ENCODE measurements at regions not wholly inside any gene's neighbourhood (a gene's known extent, or its start where the extent isn't known, plus 50 kb on each side); places are given as distances from the start of the nearest gene placed in this dataset.

DNA sequence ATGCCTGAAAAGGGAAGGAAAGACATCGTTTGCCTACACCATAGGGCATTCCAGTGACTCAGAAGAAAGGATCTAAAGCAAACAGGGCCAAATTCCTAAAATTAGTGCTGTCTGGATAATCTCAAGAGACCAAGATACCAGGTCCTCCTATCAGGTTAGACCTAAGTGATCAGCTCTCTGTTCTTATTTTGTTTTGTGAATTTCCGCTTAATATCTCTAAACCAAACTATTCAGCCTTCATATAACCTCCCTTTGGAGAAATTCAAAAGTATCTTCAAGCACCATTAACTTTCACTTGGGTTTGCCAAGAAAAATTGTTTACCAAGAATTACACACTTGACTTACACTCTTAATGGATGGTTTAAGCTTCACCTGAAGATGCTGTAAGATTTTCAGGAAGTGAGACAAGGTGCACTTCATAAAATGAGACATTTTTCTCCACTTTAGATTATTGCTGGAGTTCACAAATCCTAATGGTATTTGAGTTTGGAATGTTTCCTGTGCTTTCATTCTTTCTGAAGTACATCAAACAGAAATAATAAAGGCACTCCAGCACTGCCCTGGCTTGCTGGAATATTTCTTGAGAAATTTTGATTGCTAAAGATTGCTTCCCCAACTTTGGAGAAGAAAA is 376.1 kb downstream of the LMO7 start:
- H3K9me3 ChIP-seq, result no peaks in the 10 kb centered on the region
- intact Hi-C loops (cut with DNase I), result no loop called here
- TF ChIP-seq, protein P1, sequence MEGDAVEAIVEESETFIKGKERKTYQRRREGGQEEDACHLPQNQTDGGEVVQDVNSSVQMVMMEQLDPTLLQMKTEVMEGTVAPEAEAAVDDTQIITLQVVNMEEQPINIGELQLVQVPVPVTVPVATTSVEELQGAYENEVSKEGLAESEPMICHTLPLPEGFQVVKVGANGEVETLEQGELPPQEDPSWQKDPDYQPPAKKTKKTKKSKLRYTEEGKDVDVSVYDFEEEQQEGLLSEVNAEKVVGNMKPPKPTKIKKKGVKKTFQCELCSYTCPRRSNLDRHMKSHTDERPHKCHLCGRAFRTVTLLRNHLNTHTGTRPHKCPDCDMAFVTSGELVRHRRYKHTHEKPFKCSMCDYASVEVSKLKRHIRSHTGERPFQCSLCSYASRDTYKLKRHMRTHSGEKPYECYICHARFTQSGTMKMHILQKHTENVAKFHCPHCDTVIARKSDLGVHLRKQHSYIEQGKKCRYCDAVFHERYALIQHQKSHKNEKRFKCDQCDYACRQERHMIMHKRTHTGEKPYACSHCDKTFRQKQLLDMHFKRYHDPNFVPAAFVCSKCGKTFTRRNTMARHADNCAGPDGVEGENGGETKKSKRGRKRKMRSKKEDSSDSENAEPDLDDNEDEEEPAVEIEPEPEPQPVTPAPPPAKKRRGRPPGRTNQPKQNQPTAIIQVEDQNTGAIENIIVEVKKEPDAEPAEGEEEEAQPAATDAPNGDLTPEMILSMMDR (IDR thresholded peaks at IDR 0.05), result no peak
- TF ChIP-seq POLR2A (IDR thresholded peaks at IDR 0.05), result no peak
- DNase-seq, result no peak
- no peak overlapping the region for H3K4me3 ChIP-seq
- no peak overlapping the region for H3K27ac ChIP-seq
- no peaks in the 10 kb centered on the region for H3K36me3 ChIP-seq (replicated peaks in 1 of 2; ENCODE audit: insufficient read depth in 1 of 2, low read depth in 2 of 2)
- 72 to 84% methylated on average over 2 of the region's 2 CpGs for WGBS, 2 donors
- peaks cover 10% of the 10 kb centered on the region for H3K4me1 ChIP-seq
- H3K27me3 ChIP-seq, result no peaks in the 10 kb centered on the region
- no peak for ATAC-seq

DNA sequence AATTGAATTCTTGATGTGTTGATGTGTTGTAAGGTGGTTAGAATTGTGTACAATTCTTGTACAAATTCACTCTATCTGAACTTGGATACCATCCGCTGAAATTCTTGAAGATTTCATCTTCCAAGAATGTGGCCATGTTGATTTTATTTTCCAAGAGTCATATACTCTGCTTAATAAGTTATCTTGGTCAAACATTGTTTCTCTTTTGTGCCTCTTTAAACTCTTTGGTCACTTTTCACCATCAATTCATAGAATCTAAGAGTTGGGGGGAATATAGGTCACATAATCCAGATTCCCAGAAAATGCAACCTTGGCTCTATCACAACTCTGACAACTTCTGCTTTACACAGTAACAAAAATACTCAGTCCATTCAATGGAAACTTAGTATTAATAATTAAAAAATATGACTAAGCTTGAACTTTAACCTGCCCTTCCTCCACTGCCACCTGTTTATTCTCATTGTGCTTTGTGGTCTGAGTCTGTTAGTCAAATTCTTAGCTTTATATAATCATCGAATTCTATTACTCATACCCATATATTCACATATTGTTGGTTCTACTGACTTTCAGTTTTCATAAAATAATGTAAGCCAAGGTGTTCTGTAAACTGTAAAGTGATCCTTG is 373.2 kb downstream of the LMO7 start:
- no peaks in the 10 kb centered on the region for H3K27me3 ChIP-seq
- no peak overlapping the region for H3K27ac ChIP-seq
- H3K9me3 ChIP-seq, result no peaks in the 10 kb centered on the region
- DNase-seq (peak in 1 of 4 donors; percentile 3), ATAC-seq (peak; percentile 53)
- intact Hi-C loops (cut with DNase I), result no loop called here
- no peak overlapping the region for H3K4me3 ChIP-seq
- H3K36me3 ChIP-seq (replicated peaks in 1 of 2; ENCODE audit: insufficient read depth in 1 of 2, low read depth in 2 of 2), result no peaks in the 10 kb centered on the region
- H3K4me1 ChIP-seq, result peaks cover 10% of the 10 kb centered on the region
- 23 to 39% methylated on average over 2 of the region's 2 CpGs for WGBS, 2 donors
- no peak for TF ChIP-seq POLR2A (IDR thresholded peaks at IDR 0.05)
- TF ChIP-seq, protein P1 (IDR thresholded peaks at IDR 0.05), result no peak

DNA sequence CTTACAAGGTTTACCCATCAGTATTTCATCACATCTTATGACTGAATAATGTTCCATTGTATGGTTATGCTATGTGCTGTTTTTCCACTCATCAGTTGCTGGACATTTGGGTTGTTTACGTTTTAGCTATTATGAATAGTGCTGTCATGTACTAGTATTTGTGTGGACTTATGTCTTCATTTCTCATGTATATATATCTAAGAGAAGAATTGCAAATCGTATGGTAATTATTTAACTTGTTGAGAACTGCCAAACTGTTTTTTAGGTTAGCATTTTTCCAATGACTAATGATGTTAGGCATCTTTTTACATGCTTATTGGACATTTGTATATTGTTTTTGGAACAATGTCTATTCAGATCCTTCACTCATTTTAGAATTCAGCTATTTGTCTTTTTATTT is 368.3 kb downstream of the LMO7 start:
- Histone ChIP-seq H3K4me1 (peaks cover 5% of the 10 kb centered on the region), H3K36me3 (replicated peaks in 1 of 2; ENCODE audit: insufficient read depth in 1 of 2, low read depth in 2 of 2) (no peaks in the 10 kb centered on the region), H3K27ac (no peak overlapping the region), H3K9me3 (no peaks in the 10 kb centered on the region), H3K4me3 (no peak overlapping the region), H3K27me3 (no peaks in the 10 kb centered on the region)
- intact Hi-C loops (cut with DNase I), result no loop called here
- ATAC-seq (no peak), DNase-seq (no peak)
- 79 to 81% methylated on average over 2 of the region's 2 CpGs for WGBS, 2 donors
- TF ChIP-seq, protein P1 (IDR thresholded peaks at IDR 0.05), result no peak
- TF ChIP-seq POLR2A (IDR thresholded peaks at IDR 0.05), result no peak

DNA sequence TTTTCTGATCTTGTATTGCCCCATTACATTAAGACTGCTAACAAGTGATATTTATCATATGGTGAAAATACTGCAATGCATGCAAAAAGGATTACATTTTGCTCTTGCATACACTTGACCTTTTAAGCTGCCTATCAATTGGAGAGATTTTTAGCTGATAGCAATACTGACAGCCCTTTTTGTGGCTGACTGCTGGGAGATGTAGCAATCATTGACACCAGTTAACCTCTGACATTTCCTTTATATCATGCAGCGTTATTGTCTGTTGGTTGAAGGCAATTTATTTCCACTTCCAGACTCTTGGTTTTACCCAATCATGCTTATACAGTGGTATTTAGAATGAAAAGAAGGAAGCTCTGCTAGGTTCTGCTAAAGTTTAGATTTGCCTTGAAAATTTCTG is 364.0 kb downstream of the LMO7 start:
- H3K4me3 ChIP-seq, result no peak overlapping the region
- intact Hi-C loops (cut with DNase I), result no loop called here
- 27 to 46% methylated on average over 1 of the region's 1 CpG for WGBS, 2 donors
- H3K27me3 ChIP-seq, result no peaks in the 10 kb centered on the region
- H3K36me3 ChIP-seq (replicated peaks in 1 of 2; ENCODE audit: insufficient read depth in 1 of 2, low read depth in 2 of 2), result no peaks in the 10 kb centered on the region
- TF ChIP-seq, protein P1 (IDR thresholded peaks at IDR 0.05), result no peak
- no peak for TF ChIP-seq POLR2A (IDR thresholded peaks at IDR 0.05)
- no peaks in the 10 kb centered on the region for H3K9me3 ChIP-seq
- H3K27ac ChIP-seq, result no peak overlapping the region
- ATAC-seq, result no peak
- no peaks in the 10 kb centered on the region for H3K4me1 ChIP-seq
- DNase-seq, result no peak

DNA sequence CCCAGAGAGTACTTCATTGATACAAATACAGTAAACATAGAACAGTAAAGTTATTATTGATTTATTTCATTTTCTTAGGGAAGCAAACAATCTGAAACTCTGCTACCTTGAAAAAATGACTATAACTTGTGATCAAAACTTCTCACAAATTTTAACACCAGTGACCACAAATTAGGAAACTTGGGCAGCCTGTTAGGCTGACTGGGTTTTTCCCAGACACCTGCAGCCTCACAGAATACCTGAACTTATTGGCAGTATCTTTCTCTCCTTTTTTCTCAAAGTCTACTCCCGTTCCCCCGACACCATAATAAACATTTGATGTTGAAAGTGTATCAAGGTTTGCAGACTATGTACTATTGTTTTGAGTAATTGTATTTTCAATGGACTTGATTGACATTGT is 360.5 kb downstream of the LMO7 start:
- Histone ChIP-seq H3K4me1 (no peaks in the 10 kb centered on the region), H3K27me3 (no peaks in the 10 kb centered on the region), H3K36me3 (replicated peaks in 1 of 2; ENCODE audit: insufficient read depth in 1 of 2, low read depth in 2 of 2) (no peaks in the 10 kb centered on the region), H3K9me3 (no peaks in the 10 kb centered on the region), H3K27ac (no peak overlapping the region), H3K4me3 (no peak overlapping the region)
- intact Hi-C loops (cut with DNase I), result no loop called here
- no peak for TF ChIP-seq POLR2A (IDR thresholded peaks at IDR 0.05)
- TF ChIP-seq, protein P1 (IDR thresholded peaks at IDR 0.05), result no peak
- DNase-seq (no peak), ATAC-seq (no peak)
- 47 to 60% methylated on average over 2 of the region's 2 CpGs for WGBS, 2 donors

Data from body of pancreas (tissue), 4 donors.